PC-9 (cell line): ENCODE measurements at regions not wholly inside any gene's neighbourhood (a gene's known extent, or its start where the extent isn't known, plus 50 kb on each side); places are given as distances from the start of the nearest gene placed in this dataset.

Experiments
- CTCF ChIP-seq: fragments of 200-600 bp; sonication (generic); conservative IDR thresholded peaks from 2 replicates; pipeline ENCODE4 v1.6.1; 2017; ENCODE audit warnings: mixed run types, antibody characterized with exemption, mild to moderate bottlenecking, moderate library complexity
- EZH2 ChIP-seq: fragments of 200-600 bp; sonication (generic); IDR thresholded peaks from 2 replicates; pipeline ENCODE4 v1.8.0; 2017; ENCODE audit warnings: antibody characterized with exemption, low read depth

- TF ChIP-seq CTCF (no peak), EZH2 (no peak)
Observed at GRCh38 chr14:79992407-79993198, 218.7 kb downstream of the DIO2 start.
